SH-SY5Y (cell line): ENCODE measurements at regions not wholly inside any gene's neighbourhood (a gene's known extent, or its start where the extent isn't known, plus 50 kb on each side); places are given as distances from the start of the nearest gene placed in this dataset.

Experiments used
- GATA2 ChIP-seq: IDR thresholded peaks from 2 replicates; pipeline ENCODE4 v1.6.1; 2011; ENCODE audit warnings: mild to moderate bottlenecking, low read depth, low read length
- GATA3 ChIP-seq: IDR thresholded peaks from 2 replicates; pipeline ENCODE4 v1.6.1; 2011; ENCODE audit warnings: low read depth, mild to moderate bottlenecking, low read length, moderate library complexity

GRCh38 chr10:62554632-62555199, 180.5 kb downstream of the ZNF365 start:
- TF ChIP-seq GATA2 (no peak), GATA3 (no peak)

DNA sequence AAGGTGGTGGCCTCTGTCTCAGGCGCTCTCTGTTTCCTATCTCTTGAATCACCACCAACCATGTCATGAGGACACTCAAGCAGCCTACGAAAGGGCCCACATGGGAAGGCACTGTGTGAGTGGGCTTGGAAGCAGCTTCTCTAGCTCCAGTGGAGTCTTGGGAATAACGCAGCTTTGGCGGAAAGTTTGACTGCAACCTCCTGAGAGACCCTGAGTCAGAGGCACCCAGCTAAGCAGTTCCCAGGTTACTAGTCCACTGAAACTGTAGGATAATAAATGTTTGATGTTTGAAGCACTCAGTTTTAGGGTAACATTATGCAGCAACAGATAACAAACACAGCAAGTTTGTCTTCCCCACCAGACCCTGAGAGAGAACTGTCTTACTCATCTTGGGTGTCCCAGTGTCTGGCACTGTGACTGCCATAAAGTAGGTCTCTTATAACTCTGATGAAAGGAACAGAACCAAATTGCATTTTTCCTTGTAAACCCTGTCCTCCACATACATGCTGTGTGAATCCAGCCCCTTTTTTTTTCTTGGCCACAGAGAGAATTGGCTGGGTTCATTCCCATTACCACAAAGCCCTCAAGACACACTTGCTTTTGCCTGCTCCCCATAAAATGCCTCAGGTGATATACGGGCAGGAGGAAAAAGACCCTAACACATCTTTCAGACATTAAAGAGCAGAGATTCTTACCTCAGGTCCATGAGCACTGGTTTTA, 185.5 kb downstream of the ZNF365 start:
- no peak for TF ChIP-seq GATA3
- TF ChIP-seq GATA2 = no peak

GRCh38 chr10:62560201-62560819, 186.1 kb downstream of the ZNF365 start:
- TF ChIP-seq GATA3 (no peak), GATA2 (no peak)

DNA sequence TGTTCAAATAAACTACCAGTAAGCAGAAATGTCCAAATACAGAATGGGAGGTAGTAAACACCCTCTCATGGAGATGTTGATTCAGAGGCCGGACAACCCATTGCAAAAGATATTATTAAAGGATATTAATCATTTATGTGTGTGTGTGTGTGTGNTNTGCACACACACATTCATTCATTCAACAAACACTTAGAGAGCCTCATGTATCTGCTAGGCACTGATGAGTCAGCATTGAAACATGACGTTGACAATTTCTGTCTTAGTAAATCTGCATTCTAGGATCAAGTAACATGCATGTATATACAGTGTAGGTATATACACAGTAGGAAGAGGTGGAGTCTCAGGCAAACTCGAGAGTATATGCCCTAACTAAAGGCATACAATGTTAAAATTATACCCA, 187.0 kb downstream of the ZNF365 start:
- TF ChIP-seq GATA2 (no peak), GATA3 (no peak)

GRCh38 chr10:62562101-62562500, 187.9 kb downstream of the ZNF365 start:
- no peak for TF ChIP-seq GATA3
- no peak for TF ChIP-seq GATA2

GRCh38 chr10:62562795-62563194, 188.6 kb downstream of the ZNF365 start:
- TF ChIP-seq GATA3 (no peak), GATA2 (no peak)

DNA sequence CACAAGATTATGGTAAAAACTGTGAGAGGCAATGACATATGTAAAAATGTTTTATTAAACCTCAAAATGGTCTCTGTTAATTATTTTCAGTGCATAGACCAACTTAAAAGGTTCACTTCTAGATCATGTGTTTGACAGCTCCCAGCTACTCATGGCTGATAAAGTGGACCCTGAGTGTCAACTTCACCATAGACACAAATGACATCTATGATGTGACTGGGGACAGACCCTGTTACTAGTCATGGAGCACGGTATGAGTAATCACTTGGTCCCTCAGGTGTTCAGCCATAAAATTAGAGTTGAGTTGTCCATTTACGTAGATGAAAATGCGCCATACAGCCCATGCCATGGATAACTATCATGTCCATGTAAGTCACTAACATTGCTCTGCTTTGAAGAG, 199.8 kb downstream of the ZNF365 start:
- TF ChIP-seq GATA2 (no peak), GATA3 (no peak)

DNA sequence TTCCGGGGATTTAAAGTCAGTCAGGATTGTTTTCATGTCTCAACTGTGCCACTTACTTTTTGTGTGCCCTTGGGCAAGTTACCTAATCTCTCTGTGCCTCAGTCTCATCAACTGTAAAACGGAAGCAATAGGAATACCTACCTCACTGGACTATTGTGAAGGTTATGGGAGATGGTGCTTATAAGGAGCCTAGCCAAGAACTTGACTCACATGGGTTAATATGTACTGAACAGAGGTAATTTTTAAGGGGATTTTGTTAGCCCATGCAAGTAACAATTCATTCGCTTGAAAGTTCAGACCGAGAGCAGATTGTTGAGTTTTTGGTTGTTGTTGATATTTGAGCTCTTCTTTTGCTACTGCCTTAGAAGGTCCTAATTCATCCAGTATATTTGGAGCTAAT, 202.9 kb downstream of the ZNF365 start:
- TF ChIP-seq GATA3 = no peak
- no peak for TF ChIP-seq GATA2

GRCh38 chr10:62577666-62578291, 203.6 kb downstream of the ZNF365 start:
- no peak for TF ChIP-seq GATA2
- TF ChIP-seq GATA3 = no peak

GRCh38 chr10:62578301-62578700, 204.1 kb downstream of the ZNF365 start:
- TF ChIP-seq GATA2 (no peak), GATA3 (no peak)

- TF ChIP-seq GATA3 (no peak), GATA2 (no peak)
Measured at GRCh38 chr10:62578916-62579315, 204.7 kb downstream of the ZNF365 start.

DNA sequence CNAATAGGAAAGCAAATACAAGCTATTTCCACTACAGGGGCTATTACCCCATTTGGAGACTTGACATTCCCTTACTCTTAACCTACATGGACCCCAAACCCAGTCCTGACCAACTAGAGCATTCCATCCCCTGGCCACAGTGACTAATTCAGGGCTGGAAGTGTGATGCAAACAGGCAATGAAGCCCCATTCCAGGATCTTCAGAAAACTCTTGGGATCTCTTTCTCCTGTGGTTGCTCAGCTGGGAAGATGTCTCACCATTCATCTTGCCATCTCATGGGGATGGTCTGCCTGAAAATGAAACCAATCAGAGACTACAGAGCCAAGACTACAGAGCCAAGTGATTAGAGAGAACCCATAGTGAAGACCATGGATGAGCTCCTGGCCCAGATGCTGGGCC, 206.2 kb downstream of the ZNF365 start:
- TF ChIP-seq GATA2 (no peak), GATA3 (no peak)

DNA sequence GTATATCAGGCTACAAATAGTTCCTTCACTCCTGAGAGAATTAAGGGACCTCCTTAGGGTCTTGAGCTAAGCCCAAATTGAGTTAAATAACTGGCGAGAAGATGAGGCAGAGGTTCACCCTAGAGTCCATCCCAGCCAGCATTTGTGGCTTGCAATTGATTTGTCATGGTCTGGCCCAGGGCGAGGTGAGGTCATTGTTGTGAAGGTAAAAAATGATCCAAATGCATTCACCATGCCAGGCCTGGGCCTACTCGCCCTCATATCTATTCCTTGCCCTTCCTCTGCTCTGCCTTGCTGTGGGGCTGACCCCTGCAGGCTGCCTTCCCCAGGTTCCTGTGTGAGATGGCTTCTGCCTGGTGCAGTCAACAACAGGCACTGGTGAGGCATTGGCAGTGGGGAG, 207.2 kb downstream of the ZNF365 start:
- TF ChIP-seq GATA3 = no peak
- no peak for TF ChIP-seq GATA2

GRCh38 chr10:62582101-62582705, 208.0 kb downstream of the ZNF365 start:
- TF ChIP-seq GATA2 (no peak), GATA3 (no peak)
